GM12864 (cell line): ENCODE measurements at regions not wholly inside any gene's neighbourhood (a gene's known extent, or its start where the extent isn't known, plus 50 kb on each side); places are given as distances from the start of the nearest gene placed in this dataset.

Experiments used
- DNase-seq: peaks from one replicate; pipeline ENCODE4 v3.0.0-alpha.2; 2011; ENCODE audit warnings: low read depth
- H3K4me3 ChIP-seq: 2 replicates; pipeline ENCODE4 v1.5.1; 2011; ENCODE audit warnings: mild to moderate bottlenecking, low read depth, low read length, control low read depth
- TF ChIP-seq, protein P1 (sequence below): IDR thresholded peaks from 2 replicates; pipeline ENCODE4 v1.5.1; 2011; ENCODE audit warnings: low read depth, mild to moderate bottlenecking, moderate library complexity, low read length, control low read depth, inconsistent platforms; ENCODE audit errors: missing control alignments

DNA sequence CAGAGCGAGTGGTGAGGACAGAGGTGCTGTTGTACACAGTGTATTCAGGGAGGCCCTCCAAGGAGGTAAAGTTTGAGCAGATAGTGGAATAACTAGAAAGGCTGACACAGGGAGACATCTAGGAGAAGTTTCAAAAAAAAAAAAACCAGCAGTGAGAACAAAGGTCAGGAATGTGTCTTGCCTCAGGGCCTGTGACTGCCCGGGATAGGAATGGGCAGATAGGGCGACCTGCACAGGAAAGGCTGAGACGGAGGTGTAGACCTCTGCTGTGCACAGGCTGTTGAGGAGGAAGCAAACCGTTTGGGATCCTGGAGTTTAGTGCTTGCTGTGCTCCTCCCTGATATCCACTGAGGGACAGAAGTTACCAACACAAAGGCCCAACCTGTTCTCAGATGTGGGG, 406.5 kb upstream of the B3GAT1 start:
- no peak overlapping the region for H3K4me3 ChIP-seq
- TF ChIP-seq, protein P1, sequence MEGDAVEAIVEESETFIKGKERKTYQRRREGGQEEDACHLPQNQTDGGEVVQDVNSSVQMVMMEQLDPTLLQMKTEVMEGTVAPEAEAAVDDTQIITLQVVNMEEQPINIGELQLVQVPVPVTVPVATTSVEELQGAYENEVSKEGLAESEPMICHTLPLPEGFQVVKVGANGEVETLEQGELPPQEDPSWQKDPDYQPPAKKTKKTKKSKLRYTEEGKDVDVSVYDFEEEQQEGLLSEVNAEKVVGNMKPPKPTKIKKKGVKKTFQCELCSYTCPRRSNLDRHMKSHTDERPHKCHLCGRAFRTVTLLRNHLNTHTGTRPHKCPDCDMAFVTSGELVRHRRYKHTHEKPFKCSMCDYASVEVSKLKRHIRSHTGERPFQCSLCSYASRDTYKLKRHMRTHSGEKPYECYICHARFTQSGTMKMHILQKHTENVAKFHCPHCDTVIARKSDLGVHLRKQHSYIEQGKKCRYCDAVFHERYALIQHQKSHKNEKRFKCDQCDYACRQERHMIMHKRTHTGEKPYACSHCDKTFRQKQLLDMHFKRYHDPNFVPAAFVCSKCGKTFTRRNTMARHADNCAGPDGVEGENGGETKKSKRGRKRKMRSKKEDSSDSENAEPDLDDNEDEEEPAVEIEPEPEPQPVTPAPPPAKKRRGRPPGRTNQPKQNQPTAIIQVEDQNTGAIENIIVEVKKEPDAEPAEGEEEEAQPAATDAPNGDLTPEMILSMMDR = no peak
- no peak for DNase-seq

DNA sequence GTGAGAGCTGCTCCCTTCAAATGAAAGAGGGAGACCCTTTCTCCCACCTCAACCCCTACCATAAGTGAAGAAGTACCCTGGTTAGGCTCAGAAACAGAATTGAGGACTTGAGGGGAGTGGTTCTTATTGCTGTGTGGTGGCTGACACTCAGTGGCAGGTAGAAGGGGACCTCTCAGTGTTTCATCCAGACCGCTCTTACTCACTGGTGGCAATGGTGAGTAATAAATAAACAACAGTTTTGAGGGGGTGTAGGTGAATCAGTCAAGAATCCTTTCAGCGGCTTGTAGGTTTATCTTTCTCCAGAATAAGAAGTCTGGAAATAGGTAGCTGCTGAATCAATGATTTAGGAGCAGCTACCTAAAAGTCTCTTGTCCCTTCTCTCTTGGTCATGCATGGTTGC, 403.4 kb upstream of the B3GAT1 start:
- H3K4me3 ChIP-seq = no peak overlapping the region
- TF ChIP-seq, protein P1 = no peak
- DNase-seq = no peak

DNA sequence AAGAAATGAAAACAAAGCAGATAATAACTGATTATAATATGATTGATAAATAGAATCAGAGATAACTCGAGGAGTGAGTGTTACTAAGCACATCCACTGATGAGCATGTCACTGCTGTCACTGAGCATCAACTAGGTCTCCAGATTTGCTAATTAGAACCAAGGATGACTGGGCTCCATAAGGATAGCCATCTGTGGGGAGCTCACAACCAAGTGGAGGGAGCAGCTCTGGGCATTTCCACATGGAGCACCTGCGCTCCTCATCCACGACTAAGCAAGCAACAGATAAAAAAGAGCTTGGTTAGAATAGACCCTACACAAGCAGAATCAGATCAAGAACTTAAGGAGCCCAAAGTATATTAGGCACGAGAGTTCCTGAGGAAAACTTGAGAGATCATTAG, 396.0 kb upstream of the B3GAT1 start:
- no peak overlapping the region for H3K4me3 ChIP-seq
- TF ChIP-seq, protein P1 = no peak
- DNase-seq = no peak

DNA sequence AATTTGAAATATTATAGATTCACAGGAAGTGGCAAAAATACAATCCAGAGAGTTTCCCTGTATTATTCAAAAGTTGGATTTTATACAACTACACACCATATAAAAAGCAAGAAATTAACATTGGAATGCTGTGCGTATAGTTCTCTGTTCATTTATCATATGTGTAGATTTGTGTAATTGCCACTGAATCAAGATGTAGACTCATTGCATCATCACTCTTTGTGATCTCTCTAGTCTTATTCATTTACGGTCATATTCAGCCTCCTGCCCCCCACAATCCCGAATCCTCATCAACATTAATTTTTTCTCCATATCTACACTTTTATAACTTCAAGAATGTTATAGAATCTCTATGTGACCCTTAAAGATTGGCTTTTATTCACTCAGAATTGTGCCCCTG, 390.6 kb upstream of the B3GAT1 start:
- TF ChIP-seq, protein P1 = no peak
- no peak overlapping the region for H3K4me3 ChIP-seq
- no peak for DNase-seq

DNA sequence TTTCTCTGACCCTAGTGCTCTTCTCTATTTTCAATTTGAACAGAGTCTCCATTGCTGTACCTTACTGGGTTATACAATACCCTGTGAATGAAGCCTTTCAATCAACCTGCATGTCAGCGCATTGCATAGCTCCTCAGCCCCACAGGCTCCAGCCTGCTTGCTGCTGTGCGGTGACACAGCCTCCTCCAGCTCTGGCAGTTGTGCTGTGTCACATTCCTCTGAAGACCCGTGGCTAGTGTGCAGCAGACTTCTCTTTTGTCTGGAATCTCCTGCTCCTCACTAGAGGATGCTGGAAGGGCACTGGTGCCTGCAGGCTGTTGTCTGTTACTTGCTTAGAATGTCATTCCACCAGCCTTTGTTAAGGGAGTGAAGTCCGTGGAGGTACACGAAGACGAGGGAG, 390.1 kb upstream of the B3GAT1 start:
- H3K4me3 ChIP-seq = no peak overlapping the region
- DNase-seq = no peak
- TF ChIP-seq, protein P1 = no peak

DNA sequence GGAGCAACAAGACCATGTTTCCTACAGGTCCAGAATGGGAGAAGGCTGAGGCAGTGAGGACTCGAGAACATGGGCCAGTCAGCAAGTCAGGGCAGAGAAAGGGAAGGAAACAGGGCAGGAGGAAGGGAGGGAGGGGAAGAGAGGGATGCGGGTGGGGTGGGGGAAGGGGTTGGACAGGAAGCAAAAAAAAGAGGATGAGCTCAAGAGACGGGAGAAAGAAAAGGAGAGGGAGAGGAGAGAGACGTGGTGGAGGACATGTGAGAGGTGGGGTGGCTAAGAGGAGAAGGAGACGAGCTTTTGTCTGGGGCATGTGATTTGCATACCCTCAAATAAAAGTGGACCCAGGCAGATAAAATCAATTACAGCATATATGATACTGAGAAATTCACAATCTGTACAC, 389.5 kb upstream of the B3GAT1 start:
- no peak overlapping the region for H3K4me3 ChIP-seq
- TF ChIP-seq, protein P1 = no peak
- no peak for DNase-seq

DNA sequence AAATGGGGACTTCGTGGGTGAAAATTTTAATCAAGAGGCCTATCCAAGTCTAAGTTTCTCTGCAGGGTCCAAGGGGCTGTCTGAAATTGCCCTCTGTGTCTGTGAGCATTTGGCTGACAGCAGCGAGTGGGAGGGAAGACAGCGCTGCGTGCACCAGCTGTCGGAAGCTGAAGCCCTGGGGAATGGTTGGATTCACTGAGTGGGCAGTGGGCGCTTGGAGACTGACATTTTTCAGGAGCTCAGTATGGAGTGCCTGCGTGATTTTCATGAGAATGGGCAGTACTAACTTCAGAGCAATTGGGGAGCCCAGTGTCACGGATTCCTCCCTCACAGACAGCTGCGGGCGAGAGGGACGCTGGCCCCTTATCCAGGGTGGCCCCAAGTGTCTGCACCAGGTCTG, 388.8 kb upstream of the B3GAT1 start:
- DNase-seq = no peak
- no peak overlapping the region for H3K4me3 ChIP-seq
- TF ChIP-seq, protein P1 = no peak
